Cardiac muscle cell (in vitro differentiated cells and primary cell): ENCODE measurements at regions not wholly inside any gene's neighbourhood (a gene's known extent, or its start where the extent isn't known, plus 50 kb on each side); places are given as distances from the start of the nearest gene placed in this dataset.

Experiments used
- DNase-seq, 2 donors: peaks; one replicate each; pipeline versions ENCODE4 v3.0.0 to v3.0.0-alpha.2; 2010 to 2017; ENCODE audit warnings: low read depth in 1 of 2, low spot score in 1 of 2
- H3K27ac ChIP-seq: fragments of 200-600 bp; sonication (generic); 2 replicates; pipeline ENCODE4 v1.5.1; 2016
- H3K27me3 ChIP-seq: fragments of 200-600 bp; sonication (generic); 2 replicates; pipeline ENCODE4 v1.6.0; 2016; ENCODE audit warnings: control low read depth
- H3K36me3 ChIP-seq: fragments of 200-600 bp; sonication (generic); 2 replicates; pipeline ENCODE4 v1.5.1; 2016; ENCODE audit warnings: control low read depth
- H3K4me1 ChIP-seq: fragments of 200-600 bp; sonication (generic); 2 replicates; pipeline ENCODE4 v1.8.1; 2017; ENCODE audit warnings: low read depth, mild to moderate bottlenecking, mixed run types
- H3K4me3 ChIP-seq: fragments of 200-600 bp; sonication (generic); 2 replicates; pipeline ENCODE4 v1.5.1; 2016; ENCODE audit warnings: mild to moderate bottlenecking
- H3K9me3 ChIP-seq: fragments of 200-600 bp; sonication (generic); 2 replicates; pipeline ENCODE4 v1.5.1; 2017; ENCODE audit warnings: low read depth, mild to moderate bottlenecking, control low read depth
- TF ChIP-seq, protein P1 (sequence below): IDR thresholded peaks from 2 replicates; pipeline ENCODE4 v1.5.1; 2012; ENCODE audit warnings: low read depth, mild to moderate bottlenecking, low read length

DNA sequence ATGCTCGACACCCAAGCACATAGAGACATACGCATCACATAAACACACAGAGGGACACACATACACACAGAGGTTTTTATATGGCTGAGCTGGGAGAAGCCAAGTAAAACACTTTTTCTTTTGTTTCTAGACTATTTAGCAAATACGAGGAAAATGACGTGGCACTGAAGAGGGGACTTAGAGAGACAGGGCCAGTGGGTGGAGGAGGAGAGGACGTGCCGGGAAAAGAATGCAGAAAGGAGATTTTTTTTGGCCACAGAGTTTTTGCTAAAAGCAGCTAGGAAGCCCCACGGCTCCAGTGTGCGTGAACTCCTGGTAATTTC lies 168.5 kb upstream of the KLF7 start:
- TF ChIP-seq, protein P1, sequence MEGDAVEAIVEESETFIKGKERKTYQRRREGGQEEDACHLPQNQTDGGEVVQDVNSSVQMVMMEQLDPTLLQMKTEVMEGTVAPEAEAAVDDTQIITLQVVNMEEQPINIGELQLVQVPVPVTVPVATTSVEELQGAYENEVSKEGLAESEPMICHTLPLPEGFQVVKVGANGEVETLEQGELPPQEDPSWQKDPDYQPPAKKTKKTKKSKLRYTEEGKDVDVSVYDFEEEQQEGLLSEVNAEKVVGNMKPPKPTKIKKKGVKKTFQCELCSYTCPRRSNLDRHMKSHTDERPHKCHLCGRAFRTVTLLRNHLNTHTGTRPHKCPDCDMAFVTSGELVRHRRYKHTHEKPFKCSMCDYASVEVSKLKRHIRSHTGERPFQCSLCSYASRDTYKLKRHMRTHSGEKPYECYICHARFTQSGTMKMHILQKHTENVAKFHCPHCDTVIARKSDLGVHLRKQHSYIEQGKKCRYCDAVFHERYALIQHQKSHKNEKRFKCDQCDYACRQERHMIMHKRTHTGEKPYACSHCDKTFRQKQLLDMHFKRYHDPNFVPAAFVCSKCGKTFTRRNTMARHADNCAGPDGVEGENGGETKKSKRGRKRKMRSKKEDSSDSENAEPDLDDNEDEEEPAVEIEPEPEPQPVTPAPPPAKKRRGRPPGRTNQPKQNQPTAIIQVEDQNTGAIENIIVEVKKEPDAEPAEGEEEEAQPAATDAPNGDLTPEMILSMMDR = no peak
- Histone ChIP-seq H3K9me3 (no peaks in the 10 kb centered on the region), H3K36me3 (no peaks in the 10 kb centered on the region), H3K27ac (peak overlapping the region; percentile 80), H3K4me1 (peaks cover 15% of the 10 kb centered on the region), H3K27me3 (no peaks in the 10 kb centered on the region), H3K4me3 (no peak overlapping the region)
- no peak for DNase-seq

DNA sequence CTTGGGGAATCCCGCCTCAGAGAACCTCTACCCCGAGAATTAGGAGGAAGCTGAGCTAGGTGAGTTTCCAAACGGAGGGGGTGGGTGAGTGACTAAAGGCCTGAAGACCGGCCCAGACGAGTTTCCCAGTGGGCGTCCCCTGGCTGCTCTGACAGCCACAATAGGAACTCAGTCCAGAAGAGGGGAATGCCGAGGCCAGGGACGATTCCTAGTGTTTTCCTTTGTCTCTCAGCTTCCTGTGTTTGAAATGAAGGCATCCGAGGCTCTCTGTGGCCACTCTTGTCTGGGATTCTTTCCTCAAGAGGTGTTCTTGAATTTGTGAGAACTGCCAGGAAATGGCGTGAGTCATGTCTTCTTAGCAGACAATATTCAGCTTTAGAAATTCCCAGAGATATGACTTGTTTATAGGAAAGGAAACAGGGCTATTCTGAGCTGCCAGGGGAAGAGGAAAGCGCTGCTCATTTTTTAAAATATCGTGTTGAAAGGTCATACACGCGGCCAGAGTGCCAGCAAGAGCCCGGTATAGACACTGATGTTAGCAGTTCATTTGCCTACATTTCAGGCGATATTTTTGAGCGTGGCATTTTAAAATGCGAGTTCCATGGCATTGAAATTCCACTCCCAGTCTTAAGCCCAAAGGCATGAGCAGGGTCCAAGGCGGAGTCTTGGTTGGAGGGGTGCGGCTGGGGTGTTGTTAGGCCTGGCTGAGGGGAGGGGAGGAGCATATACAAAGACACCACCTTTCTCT lies 169.1 kb upstream of the KLF7 start:
- no peak overlapping the region for H3K4me3 ChIP-seq
- DNase-seq = peak; percentile 55 to 98
- no peaks in the 10 kb centered on the region for H3K27me3 ChIP-seq
- H3K4me1 ChIP-seq = peaks cover 15% of the 10 kb centered on the region
- no peaks in the 10 kb centered on the region for H3K36me3 ChIP-seq
- H3K9me3 ChIP-seq = no peaks in the 10 kb centered on the region
- peak overlapping the region; percentile 80 for H3K27ac ChIP-seq
- TF ChIP-seq, protein P1 = no peak

DNA sequence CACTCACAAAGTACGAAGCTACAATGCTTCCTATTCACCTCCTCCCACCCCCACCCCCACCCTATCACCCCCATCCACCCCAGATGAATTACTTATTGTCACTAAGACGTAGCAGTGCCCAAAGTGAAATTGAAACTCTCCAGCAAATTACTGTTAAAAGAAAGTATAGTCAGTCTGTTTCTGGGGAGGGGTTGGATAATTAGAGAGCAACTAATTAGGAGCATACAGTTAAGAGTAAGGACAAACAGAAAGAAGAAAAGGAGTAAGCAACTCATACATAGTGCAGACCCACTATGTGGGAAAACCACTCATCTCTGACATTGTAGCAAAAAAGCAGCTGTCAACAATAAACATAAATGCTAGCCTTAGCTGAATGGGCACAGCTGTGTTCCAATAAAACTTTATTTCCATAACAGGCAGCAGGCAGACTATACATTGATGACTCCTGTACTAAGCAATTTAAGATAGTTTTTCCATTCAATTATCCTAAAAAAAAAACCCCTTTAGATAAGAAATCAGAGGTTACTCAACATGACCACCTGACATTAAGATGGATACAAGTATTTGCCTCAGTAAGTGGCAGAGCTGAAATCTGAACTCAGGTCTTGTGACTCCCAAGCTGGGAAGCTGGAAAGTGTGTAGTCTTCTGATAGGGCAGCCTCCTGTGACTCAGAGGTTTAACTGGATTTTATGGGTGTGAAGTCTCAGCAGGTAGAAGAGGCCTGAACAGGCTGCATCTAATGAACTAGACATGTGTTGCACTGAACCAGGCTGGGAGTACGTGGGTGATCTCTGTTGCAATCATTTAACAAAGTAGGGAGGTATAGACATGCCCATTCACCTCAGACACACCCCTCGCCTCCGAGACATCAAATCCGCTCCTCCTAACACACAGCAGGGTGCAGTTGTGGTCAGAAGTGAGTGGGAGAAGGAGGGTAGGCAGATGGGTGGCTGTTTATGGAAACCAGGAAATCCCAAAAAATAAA lies 171.8 kb upstream of the KLF7 start:
- Histone ChIP-seq H3K27me3 (no peaks in the 10 kb centered on the region), H3K27ac (no peak overlapping the region), H3K9me3 (no peaks in the 10 kb centered on the region), H3K4me3 (no peak overlapping the region), H3K4me1 (peaks cover 15% of the 10 kb centered on the region), H3K36me3 (no peaks in the 10 kb centered on the region)
- TF ChIP-seq, protein P1 = no peak
- DNase-seq = peak in 1 of 2 donors; percentile 33

GRCh38 chr2:207338220-207338607 lies 172.5 kb upstream of the KLF7 start:
- Histone ChIP-seq H3K9me3 (no peaks in the 10 kb centered on the region), H3K27ac (no peak overlapping the region), H3K4me3 (no peak overlapping the region), H3K4me1 (peaks cover 15% of the 10 kb centered on the region), H3K36me3 (no peaks in the 10 kb centered on the region), H3K27me3 (no peaks in the 10 kb centered on the region)
- TF ChIP-seq, protein P1 = no peak
- DNase-seq = no peak

GRCh38 chr2:207338610-207339009 lies 172.9 kb upstream of the KLF7 start:
- no peak for DNase-seq
- H3K9me3 ChIP-seq = no peaks in the 10 kb centered on the region
- H3K36me3 ChIP-seq = no peaks in the 10 kb centered on the region
- no peak overlapping the region for H3K4me3 ChIP-seq
- TF ChIP-seq, protein P1 = no peak
- H3K27ac ChIP-seq = no peak overlapping the region
- peaks cover 15% of the 10 kb centered on the region for H3K4me1 ChIP-seq
- no peaks in the 10 kb centered on the region for H3K27me3 ChIP-seq
